Fibroblast of lung (primary cell): ENCODE measurements at regions not wholly inside any gene's neighbourhood (a gene's known extent, or its start where the extent isn't known, plus 50 kb on each side); places are given as distances from the start of the nearest gene placed in this dataset.

ENCODE experiments used
- DNase-seq, 2 donors: peaks; one replicate each; pipeline versions ENCODE4 v3.0.0 to v3.0.0-alpha.2; 2010; ENCODE audit warnings: low read depth in 2 of 2
- H2AFZ ChIP-seq: 2 replicates; pipeline ENCODE4 v1.5.1; 2012; ENCODE audit warnings: low read length, control low read depth, inconsistent platforms
- H3K27ac ChIP-seq: 2 replicates; pipeline ENCODE4 v1.5.1; 2011; ENCODE audit warnings: low read length, control low read depth; ENCODE audit not compliant: insufficient read depth
- H3K27me3 ChIP-seq: 2 replicates; pipeline ENCODE4 v1.5.1; 2011; ENCODE audit warnings: mild to moderate bottlenecking, low read length; ENCODE audit not compliant: control insufficient read depth, insufficient read depth
- H3K36me3 ChIP-seq: 2 replicates; pipeline ENCODE4 v1.5.1; 2011; ENCODE audit warnings: low read length; ENCODE audit not compliant: control insufficient read depth, insufficient read depth
- H3K4me1 ChIP-seq: 2 replicates; pipeline ENCODE4 v1.5.1; 2011; ENCODE audit warnings: low read length; ENCODE audit not compliant: control insufficient read depth, insufficient read depth; ENCODE audit errors: extremely low read depth
- H3K4me2 ChIP-seq: 2 replicates; pipeline ENCODE4 v1.5.1; 2011; ENCODE audit warnings: low read length, control low read depth; ENCODE audit not compliant: insufficient read depth; ENCODE audit errors: extremely low read depth
- H3K4me3 ChIP-seq, 4 experiments: fragments of 200-600 bp in 1 of 4; sonication (generic) in 1 of 4; replicated peaks in 1 of 4; 2 replicates each; pipeline ENCODE4 v1.5.1; 2011 to 2016; ENCODE audit warnings: low read length in 4 of 4, low read depth in 3 of 4, mild to moderate bottlenecking in 3 of 4, control low read depth in 2 of 4, inconsistent platforms in 1 of 4, mixed read lengths in 1 of 4; ENCODE audit not compliant: insufficient read depth in 1 of 4; ENCODE audit errors: control extremely low read depth in 1 of 4
- H3K79me2 ChIP-seq: 2 replicates; pipeline ENCODE4 v1.5.1; 2012; ENCODE audit warnings: mild to moderate bottlenecking, low read length, inconsistent platforms; ENCODE audit not compliant: control insufficient read depth, insufficient read depth
- H3K9ac ChIP-seq: 2 replicates; pipeline ENCODE4 v1.5.1; 2011; ENCODE audit warnings: mild to moderate bottlenecking, low read length, control low read depth; ENCODE audit not compliant: insufficient read depth
- H3K9me3 ChIP-seq: 2 replicates; pipeline ENCODE4 v1.5.1; 2012; ENCODE audit warnings: low read depth, low read length; ENCODE audit not compliant: control insufficient read depth, insufficient read depth
- H4K20me1 ChIP-seq: 2 replicates; pipeline ENCODE4 v1.5.1; 2011; ENCODE audit warnings: low read length; ENCODE audit not compliant: control insufficient read depth, insufficient read depth; ENCODE audit errors: extremely low read depth
- EZH2 ChIP-seq: IDR thresholded peaks from 2 replicates; pipeline ENCODE4 v1.5.1; 2012; ENCODE audit warnings: low read length, control low read depth, mild to moderate bottlenecking; ENCODE audit errors: missing control alignments
- TF ChIP-seq, protein P1 (sequence below), 2 donors: IDR thresholded peaks in 1 of 2; conservative IDR thresholded peaks in 1 of 2; 1 replicate in 1 of 2; 2 replicates in 1 of 2; pipeline ENCODE4 v1.5.1; 2011 to 2012; ENCODE audit warnings: low read length in 2 of 2, control low read depth in 1 of 2, inconsistent platforms in 1 of 2, low read depth in 1 of 2, mild to moderate bottlenecking in 1 of 2

DNA sequence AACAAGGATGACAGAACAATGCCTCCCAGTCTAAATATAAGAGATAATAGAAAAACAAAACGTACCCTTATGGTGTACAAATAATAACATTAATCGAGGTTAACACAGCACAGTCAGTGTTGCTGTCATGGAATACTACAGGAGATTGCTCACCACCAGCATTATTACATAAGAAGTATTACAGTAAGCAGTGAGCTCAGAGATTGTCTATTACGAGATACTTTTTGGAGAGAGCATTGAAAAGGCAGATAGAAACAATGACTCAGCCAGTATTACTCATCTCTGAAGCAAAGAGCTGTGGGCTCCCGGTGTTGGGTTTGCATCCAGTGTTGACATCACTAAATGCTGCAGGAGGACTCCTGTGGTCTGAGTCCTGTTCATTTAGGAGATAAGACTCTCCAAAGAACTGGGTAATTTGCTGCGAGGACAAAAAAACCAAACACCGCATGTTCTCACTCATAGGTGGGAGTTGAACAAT is 191.9 kb upstream of the SEMA6A start:
- no peaks in the 10 kb centered on the region for H3K9me3 ChIP-seq
- H3K4me1 ChIP-seq: no peaks in the 10 kb centered on the region
- no peaks in the 10 kb centered on the region for H3K27me3 ChIP-seq
- TF ChIP-seq EZH2: no peak
- TF ChIP-seq, protein P1, sequence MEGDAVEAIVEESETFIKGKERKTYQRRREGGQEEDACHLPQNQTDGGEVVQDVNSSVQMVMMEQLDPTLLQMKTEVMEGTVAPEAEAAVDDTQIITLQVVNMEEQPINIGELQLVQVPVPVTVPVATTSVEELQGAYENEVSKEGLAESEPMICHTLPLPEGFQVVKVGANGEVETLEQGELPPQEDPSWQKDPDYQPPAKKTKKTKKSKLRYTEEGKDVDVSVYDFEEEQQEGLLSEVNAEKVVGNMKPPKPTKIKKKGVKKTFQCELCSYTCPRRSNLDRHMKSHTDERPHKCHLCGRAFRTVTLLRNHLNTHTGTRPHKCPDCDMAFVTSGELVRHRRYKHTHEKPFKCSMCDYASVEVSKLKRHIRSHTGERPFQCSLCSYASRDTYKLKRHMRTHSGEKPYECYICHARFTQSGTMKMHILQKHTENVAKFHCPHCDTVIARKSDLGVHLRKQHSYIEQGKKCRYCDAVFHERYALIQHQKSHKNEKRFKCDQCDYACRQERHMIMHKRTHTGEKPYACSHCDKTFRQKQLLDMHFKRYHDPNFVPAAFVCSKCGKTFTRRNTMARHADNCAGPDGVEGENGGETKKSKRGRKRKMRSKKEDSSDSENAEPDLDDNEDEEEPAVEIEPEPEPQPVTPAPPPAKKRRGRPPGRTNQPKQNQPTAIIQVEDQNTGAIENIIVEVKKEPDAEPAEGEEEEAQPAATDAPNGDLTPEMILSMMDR (conservative IDR thresholded peaks at IDR 0.05 in 1 of 2, IDR thresholded peaks at IDR 0.05 in 1 of 2; ENCODE audit: low read depth in 1 of 2, low read length in 2 of 2): no peak
- no peak overlapping the region for H3K27ac ChIP-seq
- peak; percentile 94 to 95 for DNase-seq
- H3K9ac ChIP-seq: no peak overlapping the region
- H3K4me3 ChIP-seq: no peak overlapping the region
- H3K4me2 ChIP-seq: no peak overlapping the region
- H2AFZ ChIP-seq: no peak overlapping the region
- no peaks in the 10 kb centered on the region for H3K36me3 ChIP-seq
- H3K79me2 ChIP-seq: no peaks in the 10 kb centered on the region
- no peaks in the 10 kb centered on the region for H4K20me1 ChIP-seq

- no peaks in the 10 kb centered on the region for H3K4me1 ChIP-seq
- no peak overlapping the region for H3K4me2 ChIP-seq
- no peaks in the 10 kb centered on the region for H3K36me3 ChIP-seq
- H3K79me2 ChIP-seq: no peaks in the 10 kb centered on the region
- H3K9me3 ChIP-seq: no peaks in the 10 kb centered on the region
- no peaks in the 10 kb centered on the region for H4K20me1 ChIP-seq
- H3K9ac ChIP-seq: no peak overlapping the region
- DNase-seq: peak; percentile 5 to 9
- H3K27me3 ChIP-seq: no peaks in the 10 kb centered on the region
- H3K27ac ChIP-seq: no peak overlapping the region
- TF ChIP-seq EZH2: no peak
- TF ChIP-seq, protein P1 (conservative IDR thresholded peaks at IDR 0.05 in 1 of 2, IDR thresholded peaks at IDR 0.05 in 1 of 2; ENCODE audit: low read depth in 1 of 2, low read length in 2 of 2): no peak
- no peak overlapping the region for H3K4me3 ChIP-seq
- no peak overlapping the region for H2AFZ ChIP-seq
These were observed 190.8 kb upstream of the SEMA6A start for GRCh38 chr5:116765441-116765840.

- Histone ChIP-seq H3K27ac (no peak overlapping the region), H3K4me2 (no peak overlapping the region), H3K9ac (no peak overlapping the region), H3K4me3 (no peak overlapping the region), H3K27me3 (no peaks in the 10 kb centered on the region), H3K4me1 (no peaks in the 10 kb centered on the region), H3K9me3 (no peaks in the 10 kb centered on the region), H3K36me3 (no peaks in the 10 kb centered on the region), H2AFZ (no peak overlapping the region), H3K79me2 (no peaks in the 10 kb centered on the region), H4K20me1 (no peaks in the 10 kb centered on the region)
- DNase-seq: no peak
- TF ChIP-seq EZH2: no peak
- TF ChIP-seq, protein P1 (conservative IDR thresholded peaks at IDR 0.05 in 1 of 2, IDR thresholded peaks at IDR 0.05 in 1 of 2; ENCODE audit: low read depth in 1 of 2, low read length in 2 of 2): no peak
These were observed 190.3 kb upstream of the SEMA6A start for GRCh38 chr5:116764941-116765340.
